Loucy (cell line): ENCODE measurements at regions not wholly inside any gene's neighbourhood (a gene's known extent, or its start where the extent isn't known, plus 50 kb on each side); places are given as distances from the start of the nearest gene placed in this dataset.

Source experiments
- CTCF ChIP-seq: fragments of 200-600 bp; sonication (generic); conservative IDR thresholded peaks from 2 replicates; pipeline ENCODE4 v1.5.1; 2014; ENCODE audit warnings: mild to moderate bottlenecking, antibody characterized with exemption, low read length
- EZH2phosphoT487 ChIP-seq: fragments of 200-600 bp; IDR thresholded peaks from 2 replicates; pipeline ENCODE4 v1.6.1; 2018; ENCODE audit warnings: antibody characterized with exemption, mild to moderate bottlenecking, moderate library complexity, borderline replicate concordance

- TF ChIP-seq CTCF = no peak
- no peak for TF ChIP-seq EZH2phosphoT487
Observed at GRCh38 chr13:39867807-39868206, 212.3 kb downstream of the COG6 start.
